HepG2 (cell line): ENCODE measurements at regions not wholly inside any gene's neighbourhood (a gene's known extent, or its start where the extent isn't known, plus 50 kb on each side); places are given as distances from the start of the nearest gene placed in this dataset.
A peak's percentile ranks its signal among the peaks of the same experiment; 100 is the strongest.

Experiments used
- EP300 ChIP-seq, 3 experiments: sonication (generic) in 1 of 3; formaldehyde crosslinking in 1 of 3; IDR thresholded peaks; 2 replicates each; pipeline versions ENCODE4 v1.5.1 to v1.6.1; 2011 to 2020; ENCODE audit warnings: low read depth in 2 of 3, low read length in 2 of 3, borderline replicate concordance in 1 of 3, improper control_type of control experiment in 1 of 3, mild to moderate bottlenecking in 1 of 3, missing genetic modification reagents in 1 of 3, moderate library complexity in 1 of 3
- FOSL2 ChIP-seq: sonication (generic); formaldehyde crosslinking; IDR thresholded peaks from 2 replicates; pipeline ENCODE4 v1.4.0; 2020; ENCODE audit warnings: missing genetic modification reagents
- FOXA1 ChIP-seq, 2 experiments: fragments of 450-650 bp in 1 of 2; sonication (generic) in 1 of 2; formaldehyde crosslinking in 1 of 2; IDR thresholded peaks; 2 replicates each; pipeline versions ENCODE4 v1.4.0 to v1.6.1; 2016 to 2020; ENCODE audit warnings: missing genetic modification reagents in 1 of 2
- FOXO1 ChIP-seq: sonication (generic); formaldehyde crosslinking; IDR thresholded peaks from 2 replicates; pipeline ENCODE4 v1.4.0; 2020; ENCODE audit warnings: missing genetic modification reagents
- GATAD2A ChIP-seq: IDR thresholded peaks from 2 replicates; pipeline ENCODE4 v1.6.1; 2016
- MED1 ChIP-seq: sonication (generic); formaldehyde crosslinking; IDR thresholded peaks from 2 replicates; pipeline ENCODE4 v1.4.0; 2020; ENCODE audit warnings: missing genetic modification reagents
- PHF8 ChIP-seq: sonication (generic); formaldehyde crosslinking; IDR thresholded peaks from 2 replicates; pipeline ENCODE4 v1.5.0; 2020; ENCODE audit warnings: missing genetic modification reagents
- RFX1 ChIP-seq: fragments of 450-650 bp; IDR thresholded peaks from 2 replicates; pipeline ENCODE4 v1.6.1; 2017
- SMAD3 ChIP-seq: sonication (generic); formaldehyde crosslinking; IDR thresholded peaks from 2 replicates; pipeline ENCODE4 v1.4.0; 2020; ENCODE audit warnings: missing genetic modification reagents
- SRF ChIP-seq: IDR thresholded peaks from 2 replicates; pipeline ENCODE4 v1.6.1; 2011; ENCODE audit warnings: mild to moderate bottlenecking, low read depth, low read length, moderate library complexity
- TEAD3 ChIP-seq: optimal IDR thresholded peaks from 2 replicates; pipeline ENCODE3; 2016; ENCODE audit warnings: borderline replicate concordance
- ZMYM3 ChIP-seq: sonication (generic); formaldehyde crosslinking; IDR thresholded peaks from 2 replicates; pipeline ENCODE4 v1.5.1; 2020; ENCODE audit warnings: mild to moderate bottlenecking, missing genetic modification reagents
- ZNF180 ChIP-seq: sonication (generic); formaldehyde crosslinking; IDR thresholded peaks from 2 replicates; pipeline ENCODE4 v1.4.0; 2020; ENCODE audit warnings: low read depth, missing genetic modification reagents, borderline replicate concordance
- ZNF644 ChIP-seq: IDR thresholded peaks from 2 replicates; pipeline ENCODE4 v1.6.1; 2016; ENCODE audit warnings: low read depth
- ZNF878 ChIP-seq: sonication (generic); formaldehyde crosslinking; IDR thresholded peaks from 2 replicates; pipeline ENCODE4 v1.8.1; 2023; ENCODE audit warnings: mild to moderate bottlenecking, missing genetic modification reagents, moderate library complexity
- ZSCAN31 ChIP-seq: sonication (generic); formaldehyde crosslinking; IDR thresholded peaks from 2 replicates; pipeline ENCODE4 v1.5.0; 2020; ENCODE audit warnings: low read depth, mild to moderate bottlenecking, missing genetic modification reagents
- TF ChIP-seq, protein P1 (sequence below): IDR thresholded peaks from 2 replicates; pipeline ENCODE4 v1.4.0; 2020; ENCODE audit warnings: mild to moderate bottlenecking, missing genetic modification reagents
- TF ChIP-seq, protein P2 (sequence below): sonication (generic); formaldehyde crosslinking; IDR thresholded peaks from 2 replicates; pipeline ENCODE4 v1.5.1; 2020; ENCODE audit warnings: mild to moderate bottlenecking, missing genetic modification reagents, moderate library complexity
- TF ChIP-seq, protein P3 (sequence below): sonication (generic); formaldehyde crosslinking; conservative IDR thresholded peaks from 2 replicates; pipeline ENCODE4 v1.5.0; 2020; ENCODE audit warnings: missing genetic modification reagents
- TF ChIP-seq, protein P4 (sequence below): sonication (generic); formaldehyde crosslinking; IDR thresholded peaks from 2 replicates; pipeline ENCODE4 v1.4.0; 2020; ENCODE audit warnings: missing genetic modification reagents

DNA sequence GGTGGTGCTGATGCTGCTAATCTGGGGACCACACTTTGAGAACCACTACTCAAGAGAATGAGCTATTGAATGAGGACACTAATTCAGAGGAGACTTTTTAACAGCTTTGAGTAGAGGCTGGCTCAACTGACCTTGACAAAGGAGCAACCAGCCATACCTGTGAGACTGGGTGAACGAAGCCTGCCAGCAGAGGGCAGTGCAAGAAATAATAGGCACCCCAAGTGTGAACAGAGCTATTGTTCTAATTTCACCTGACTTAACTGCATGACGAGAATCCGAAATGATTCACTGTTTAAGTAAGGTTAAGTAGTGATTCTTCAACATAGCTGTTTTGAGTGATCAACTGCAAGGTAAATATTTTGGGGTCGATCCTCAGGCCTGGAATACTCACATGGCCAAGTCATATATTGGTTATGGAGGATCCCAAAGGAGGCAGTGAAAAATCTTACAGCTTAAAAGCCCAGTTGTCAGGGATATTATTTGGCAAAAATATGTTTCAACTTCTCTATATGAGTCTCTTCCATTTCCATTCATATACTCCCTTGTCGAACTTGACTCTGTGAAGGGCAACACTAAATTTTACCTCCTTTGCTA is 550.5 kb upstream of the MARCKS start (continued):
- TF ChIP-seq, protein P1, sequence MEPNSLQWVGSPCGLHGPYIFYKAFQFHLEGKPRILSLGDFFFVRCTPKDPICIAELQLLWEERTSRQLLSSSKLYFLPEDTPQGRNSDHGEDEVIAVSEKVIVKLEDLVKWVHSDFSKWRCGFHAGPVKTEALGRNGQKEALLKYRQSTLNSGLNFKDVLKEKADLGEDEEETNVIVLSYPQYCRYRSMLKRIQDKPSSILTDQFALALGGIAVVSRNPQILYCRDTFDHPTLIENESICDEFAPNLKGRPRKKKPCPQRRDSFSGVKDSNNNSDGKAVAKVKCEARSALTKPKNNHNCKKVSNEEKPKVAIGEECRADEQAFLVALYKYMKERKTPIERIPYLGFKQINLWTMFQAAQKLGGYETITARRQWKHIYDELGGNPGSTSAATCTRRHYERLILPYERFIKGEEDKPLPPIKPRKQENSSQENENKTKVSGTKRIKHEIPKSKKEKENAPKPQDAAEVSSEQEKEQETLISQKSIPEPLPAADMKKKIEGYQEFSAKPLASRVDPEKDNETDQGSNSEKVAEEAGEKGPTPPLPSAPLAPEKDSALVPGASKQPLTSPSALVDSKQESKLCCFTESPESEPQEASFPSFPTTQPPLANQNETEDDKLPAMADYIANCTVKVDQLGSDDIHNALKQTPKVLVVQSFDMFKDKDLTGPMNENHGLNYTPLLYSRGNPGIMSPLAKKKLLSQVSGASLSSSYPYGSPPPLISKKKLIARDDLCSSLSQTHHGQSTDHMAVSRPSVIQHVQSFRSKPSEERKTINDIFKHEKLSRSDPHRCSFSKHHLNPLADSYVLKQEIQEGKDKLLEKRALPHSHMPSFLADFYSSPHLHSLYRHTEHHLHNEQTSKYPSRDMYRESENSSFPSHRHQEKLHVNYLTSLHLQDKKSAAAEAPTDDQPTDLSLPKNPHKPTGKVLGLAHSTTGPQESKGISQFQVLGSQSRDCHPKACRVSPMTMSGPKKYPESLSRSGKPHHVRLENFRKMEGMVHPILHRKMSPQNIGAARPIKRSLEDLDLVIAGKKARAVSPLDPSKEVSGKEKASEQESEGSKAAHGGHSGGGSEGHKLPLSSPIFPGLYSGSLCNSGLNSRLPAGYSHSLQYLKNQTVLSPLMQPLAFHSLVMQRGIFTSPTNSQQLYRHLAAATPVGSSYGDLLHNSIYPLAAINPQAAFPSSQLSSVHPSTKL, result peak; percentile 61
- no peak for TF ChIP-seq EP300 (IDR thresholded peaks at IDR 0.05; ENCODE audit: low read depth in 2 of 2, low read length in 2 of 2)
- TF ChIP-seq EP300 (CRISPR knock-in tag; IDR thresholded peaks at IDR 0.05; ENCODE audit: borderline replicate concordance), result no peak
- TF ChIP-seq, protein P2, sequence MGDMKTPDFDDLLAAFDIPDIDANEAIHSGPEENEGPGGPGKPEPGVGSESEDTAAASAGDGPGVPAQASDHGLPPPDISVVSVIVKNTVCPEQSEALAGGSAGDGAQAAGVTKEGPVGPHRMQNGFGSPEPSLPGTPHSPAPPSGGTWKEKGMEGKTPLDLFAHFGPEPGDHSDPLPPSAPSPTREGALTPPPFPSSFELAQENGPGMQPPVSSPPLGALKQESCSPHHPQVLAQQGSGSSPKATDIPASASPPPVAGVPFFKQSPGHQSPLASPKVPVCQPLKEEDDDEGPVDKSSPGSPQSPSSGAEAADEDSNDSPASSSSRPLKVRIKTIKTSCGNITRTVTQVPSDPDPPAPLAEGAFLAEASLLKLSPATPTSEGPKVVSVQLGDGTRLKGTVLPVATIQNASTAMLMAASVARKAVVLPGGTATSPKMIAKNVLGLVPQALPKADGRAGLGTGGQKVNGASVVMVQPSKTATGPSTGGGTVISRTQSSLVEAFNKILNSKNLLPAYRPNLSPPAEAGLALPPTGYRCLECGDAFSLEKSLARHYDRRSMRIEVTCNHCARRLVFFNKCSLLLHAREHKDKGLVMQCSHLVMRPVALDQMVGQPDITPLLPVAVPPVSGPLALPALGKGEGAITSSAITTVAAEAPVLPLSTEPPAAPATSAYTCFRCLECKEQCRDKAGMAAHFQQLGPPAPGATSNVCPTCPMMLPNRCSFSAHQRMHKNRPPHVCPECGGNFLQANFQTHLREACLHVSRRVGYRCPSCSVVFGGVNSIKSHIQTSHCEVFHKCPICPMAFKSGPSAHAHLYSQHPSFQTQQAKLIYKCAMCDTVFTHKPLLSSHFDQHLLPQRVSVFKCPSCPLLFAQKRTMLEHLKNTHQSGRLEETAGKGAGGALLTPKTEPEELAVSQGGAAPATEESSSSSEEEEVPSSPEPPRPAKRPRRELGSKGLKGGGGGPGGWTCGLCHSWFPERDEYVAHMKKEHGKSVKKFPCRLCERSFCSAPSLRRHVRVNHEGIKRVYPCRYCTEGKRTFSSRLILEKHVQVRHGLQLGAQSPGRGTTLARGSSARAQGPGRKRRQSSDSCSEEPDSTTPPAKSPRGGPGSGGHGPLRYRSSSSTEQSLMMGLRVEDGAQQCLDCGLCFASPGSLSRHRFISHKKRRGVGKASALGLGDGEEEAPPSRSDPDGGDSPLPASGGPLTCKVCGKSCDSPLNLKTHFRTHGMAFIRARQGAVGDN (CRISPR knock-in tag), result no peak
- no peak for TF ChIP-seq RFX1
- 0 out of 2 replicates have a peak, but pooled peaks have one; percentile 25 for TF ChIP-seq SMAD3 (CRISPR knock-in tag)
- no peak for TF ChIP-seq PHF8 (CRISPR knock-in tag)
- TF ChIP-seq FOXO1, result 0 out of 2 replicates have a peak, but pooled peaks have one; percentile 29
- no peak for TF ChIP-seq ZSCAN31 (CRISPR knock-in tag)
- TF ChIP-seq ZNF644 (CRISPR knock-in tag), result peak; percentile 32; the same call in 1 of the 2 replicates
- TF ChIP-seq SRF, result no peak
- peak; percentile 43; the same call in 1 of the 2 replicates for TF ChIP-seq ZMYM3 (CRISPR knock-in tag)
- TF ChIP-seq ZNF878 (CRISPR knock-in tag), result no peak
- TF ChIP-seq TEAD3 (CRISPR knock-in tag), result peak; percentile 51
- TF ChIP-seq MED1 (CRISPR knock-in tag), result peak; percentile 26; the same call in 1 of the 2 replicates
- no peak for TF ChIP-seq ZNF180
- TF ChIP-seq, protein P3, sequence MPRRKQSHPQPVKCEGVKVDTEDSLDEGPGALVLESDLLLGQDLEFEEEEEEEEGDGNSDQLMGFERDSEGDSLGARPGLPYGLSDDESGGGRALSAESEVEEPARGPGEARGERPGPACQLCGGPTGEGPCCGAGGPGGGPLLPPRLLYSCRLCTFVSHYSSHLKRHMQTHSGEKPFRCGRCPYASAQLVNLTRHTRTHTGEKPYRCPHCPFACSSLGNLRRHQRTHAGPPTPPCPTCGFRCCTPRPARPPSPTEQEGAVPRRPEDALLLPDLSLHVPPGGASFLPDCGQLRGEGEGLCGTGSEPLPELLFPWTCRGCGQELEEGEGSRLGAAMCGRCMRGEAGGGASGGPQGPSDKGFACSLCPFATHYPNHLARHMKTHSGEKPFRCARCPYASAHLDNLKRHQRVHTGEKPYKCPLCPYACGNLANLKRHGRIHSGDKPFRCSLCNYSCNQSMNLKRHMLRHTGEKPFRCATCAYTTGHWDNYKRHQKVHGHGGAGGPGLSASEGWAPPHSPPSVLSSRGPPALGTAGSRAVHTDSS (CRISPR knock-in tag), result no peak
- peak; percentile 62 for TF ChIP-seq FOSL2
- peak; percentile 55; the same call in 1 of the 2 replicates for TF ChIP-seq GATAD2A
- TF ChIP-seq FOXA1 (IDR thresholded peaks at IDR 0.05), result no peak
- TF ChIP-seq FOXA1 (CRISPR knock-in tag; IDR thresholded peaks at IDR 0.05), result 0 out of 2 replicates have a peak, but pooled peaks have one; percentile 3
- TF ChIP-seq, protein P4, sequence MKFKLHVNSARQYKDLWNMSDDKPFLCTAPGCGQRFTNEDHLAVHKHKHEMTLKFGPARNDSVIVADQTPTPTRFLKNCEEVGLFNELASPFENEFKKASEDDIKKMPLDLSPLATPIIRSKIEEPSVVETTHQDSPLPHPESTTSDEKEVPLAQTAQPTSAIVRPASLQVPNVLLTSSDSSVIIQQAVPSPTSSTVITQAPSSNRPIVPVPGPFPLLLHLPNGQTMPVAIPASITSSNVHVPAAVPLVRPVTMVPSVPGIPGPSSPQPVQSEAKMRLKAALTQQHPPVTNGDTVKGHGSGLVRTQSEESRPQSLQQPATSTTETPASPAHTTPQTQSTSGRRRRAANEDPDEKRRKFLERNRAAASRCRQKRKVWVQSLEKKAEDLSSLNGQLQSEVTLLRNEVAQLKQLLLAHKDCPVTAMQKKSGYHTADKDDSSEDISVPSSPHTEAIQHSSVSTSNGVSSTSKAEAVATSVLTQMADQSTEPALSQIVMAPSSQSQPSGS (CRISPR knock-in tag), result 0 out of 2 replicates have a peak, but pooled peaks have one; percentile 7
